CD4-positive, alpha-beta memory T cell (primary cell): ENCODE measurements at regions not wholly inside any gene's neighbourhood (a gene's known extent, or its start where the extent isn't known, plus 50 kb on each side); places are given as distances from the start of the nearest gene placed in this dataset.
"Not testable (repeated sequence)": the region's sequence is repeated elsewhere in the genome, so short reads cannot be mapped to it uniquely, and the experiment has no call there.

Experiments used
- CTCF ChIA-PET: fragments of 350-600 bp; sonication (Branson Sonifier 250); formaldehyde crosslinking; loops from one replicate; lab custom pipeline; 2021; ENCODE audit warnings: inconsistent platforms; ENCODE audit not compliant: partially characterized antibody; lab: Charles Lee
- POLR2A ChIA-PET: fragments of 350-600 bp; sonication (Branson Sonifier 250); formaldehyde crosslinking; loops from one replicate; lab custom pipeline; 2021; ENCODE audit not compliant: partially characterized antibody; lab: Charles Lee
- DNase-seq, 5 donors: peaks; one replicate each; pipeline versions ENCODE4 v3.0.0 to v3.0.0-alpha.2; 2020 to 2022; ENCODE audit warnings: mixed read lengths in 1 of 5
- H3K27ac ChIP-seq: one replicate; pipeline ENCODE4 v1.7.0; 2013; ENCODE audit warnings: low read depth, low read length
- H3K27me3 ChIP-seq: 2 replicates; pipeline ENCODE4 v1.7.0; 2013; ENCODE audit warnings: mild to moderate bottlenecking, low read length, moderate library complexity; ENCODE audit not compliant: insufficient read depth
- H3K36me3 ChIP-seq: 2 replicates; pipeline ENCODE4 v1.7.0; 2013; ENCODE audit warnings: mild to moderate bottlenecking, low read length, moderate library complexity; ENCODE audit not compliant: insufficient read depth
- H3K4me1 ChIP-seq: 2 replicates; pipeline ENCODE4 v1.7.0; 2013; ENCODE audit warnings: mild to moderate bottlenecking, low read length, moderate library complexity; ENCODE audit not compliant: insufficient read depth
- H3K4me3 ChIP-seq, 2 donors: one replicate each; pipeline ENCODE4 v1.7.0; 2013; ENCODE audit warnings: low read length in 2 of 2, mild to moderate bottlenecking in 1 of 2
- H3K9me3 ChIP-seq, 2 donors: one replicate each; pipeline ENCODE4 v1.7.0; 2013; ENCODE audit warnings: low read length in 2 of 2, control low read depth in 1 of 2; ENCODE audit not compliant: control insufficient read depth in 1 of 2
- H3K27ac Mint-ChIP-seq, 7 donors: one replicate each; pipeline ENCODE4 v1.8.0; 2020 to 2021; ENCODE audit warnings: mixed read lengths in 7 of 7, mild to moderate bottlenecking in 6 of 7, inconsistent platforms in 3 of 7, moderate library complexity in 3 of 7
- H3K27me3 Mint-ChIP-seq, 2 donors: one replicate each; pipeline ENCODE4 v1.8.0; 2020 to 2021; ENCODE audit warnings: mixed read lengths in 2 of 2
- H3K36me3 Mint-ChIP-seq, 2 donors: one replicate each; pipeline ENCODE4 v1.8.0; 2020 to 2021; ENCODE audit warnings: mixed read lengths in 2 of 2, inconsistent platforms in 1 of 2, mild to moderate bottlenecking in 1 of 2
- H3K4me1 Mint-ChIP-seq, 4 donors: one replicate each; pipeline ENCODE4 v1.8.0; 2020 to 2021; ENCODE audit warnings: mixed read lengths in 4 of 4, mild to moderate bottlenecking in 1 of 4
- H3K4me3 Mint-ChIP-seq, 8 donors: one replicate each; pipeline ENCODE4 v1.8.0; 2020 to 2021; ENCODE audit warnings: mixed read lengths in 8 of 8, mild to moderate bottlenecking in 7 of 8, moderate library complexity in 6 of 8, inconsistent platforms in 3 of 8
- H3K9me3 Mint-ChIP-seq, 8 donors: one replicate each; pipeline ENCODE4 v1.8.0; 2020 to 2021; ENCODE audit warnings: mixed read lengths in 8 of 8, mild to moderate bottlenecking in 5 of 8, inconsistent platforms in 3 of 8, moderate library complexity in 1 of 8
- intact Hi-C: fragments of 100-400 bp; cut with micrococcal nuclease; formaldehyde crosslinking; loops from one replicate; pipeline ENCODE4 v1.15.1; 2023

DNA sequence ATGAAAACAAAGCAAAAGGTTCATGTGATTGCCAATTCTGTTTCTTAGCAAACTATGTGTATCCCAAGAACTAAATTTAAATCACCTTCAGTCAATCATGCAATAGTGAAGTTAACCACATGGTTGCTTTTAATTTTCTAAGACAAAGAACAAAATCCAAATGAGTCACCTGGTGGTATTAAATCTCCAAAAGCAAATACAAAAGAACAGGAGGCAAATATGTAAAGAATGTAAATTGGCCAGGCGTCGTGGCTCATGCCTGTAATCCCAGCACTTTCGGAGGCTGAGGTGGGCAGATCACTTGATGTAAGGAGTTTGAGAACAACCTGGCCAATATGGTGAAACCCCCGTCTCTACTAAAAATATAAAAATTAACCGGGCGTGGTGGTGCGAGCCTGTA, 54.2 kb upstream of the PIK3R4 start:
- Mint-ChIP-seq H3K27me3 (peaks cover 15 to 20% of the 10 kb centered on the region in 2 donors), H3K9me3 (peaks cover 0 to 5% (median 2%) of the 10 kb centered on the region in 8 donors), H3K36me3 (no peaks in the 10 kb centered on the region), H3K4me3 (no peak overlapping the region), H3K4me1 (no peaks in the 10 kb centered on the region), H3K27ac (no peak overlapping the region)
- ChIA-PET POLR2A (no interaction called here), CTCF (no interaction called here)
- Histone ChIP-seq H3K4me3 (no peak overlapping the region), H3K36me3 (no peaks in the 10 kb centered on the region), H3K27me3 (no peaks in the 10 kb centered on the region), H3K9me3 (no peaks in the 10 kb centered on the region), H3K4me1 (no peaks in the 10 kb centered on the region), H3K27ac (no peak overlapping the region)
- no peak for DNase-seq
- intact Hi-C loops, result no loop called here

DNA sequence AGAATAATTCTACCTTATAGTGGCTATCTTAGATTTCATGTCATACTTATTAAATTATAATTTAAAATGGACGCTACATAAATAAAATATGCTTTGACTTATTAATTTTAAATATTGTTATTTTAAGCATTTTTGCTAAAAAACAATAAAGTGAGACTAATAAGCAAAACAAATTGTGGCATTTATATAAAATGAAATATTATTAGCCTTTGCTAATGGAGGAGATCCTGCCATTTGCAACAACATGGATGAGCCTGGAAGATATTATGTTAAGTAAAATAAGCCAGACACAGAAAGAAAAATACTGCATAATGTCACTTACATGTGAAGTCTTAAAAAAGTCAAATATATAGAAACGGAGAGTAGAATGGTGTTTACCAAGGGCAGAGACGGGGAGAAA, 54.8 kb upstream of the PIK3R4 start:
- H3K27me3 ChIP-seq, result no peaks in the 10 kb centered on the region
- H3K4me1 ChIP-seq, result no peaks in the 10 kb centered on the region
- DNase-seq, result no peak
- H3K9me3 ChIP-seq, result no peaks in the 10 kb centered on the region
- Mint-ChIP-seq H3K4me3 (no peak overlapping the region), H3K9me3 (peaks cover 0 to 5% (median 3%) of the 10 kb centered on the region in 8 donors), H3K36me3 (no peaks in the 10 kb centered on the region), H3K4me1 (no peaks in the 10 kb centered on the region), H3K27ac (no peak overlapping the region), H3K27me3 (peaks cover 16 to 20% of the 10 kb centered on the region in 2 donors)
- intact Hi-C loops, result no loop called here
- H3K36me3 ChIP-seq, result no peaks in the 10 kb centered on the region
- ChIA-PET CTCF (no interaction called here), POLR2A (no interaction called here)
- H3K27ac ChIP-seq, result no peak overlapping the region
- no peak overlapping the region for H3K4me3 ChIP-seq

DNA sequence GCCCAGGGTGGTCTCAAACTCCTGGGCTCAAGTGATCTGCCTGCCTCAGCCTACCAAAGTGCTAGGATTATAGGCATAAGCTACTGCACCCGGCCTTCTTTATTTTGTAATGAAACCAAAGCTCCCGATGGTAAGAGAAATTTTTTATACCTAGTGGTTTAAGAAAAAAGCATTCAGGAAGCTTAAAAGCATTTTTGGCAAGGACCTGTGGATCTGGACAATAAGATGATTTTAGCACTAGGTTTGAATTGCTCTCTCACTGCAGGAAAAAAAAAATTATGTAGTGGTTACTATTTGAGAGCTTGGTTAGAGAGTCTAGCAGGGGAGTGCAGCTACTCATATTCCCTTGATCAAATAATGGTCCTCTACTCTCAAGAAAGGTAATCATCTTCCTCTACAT, 64.9 kb upstream of the PIK3R4 start:
- Histone ChIP-seq H3K4me3 (no peak overlapping the region), H3K4me1 (no peaks in the 10 kb centered on the region), H3K27me3 (no peaks in the 10 kb centered on the region), H3K9me3 (no peaks in the 10 kb centered on the region), H3K36me3 (no peaks in the 10 kb centered on the region), H3K27ac (no peak overlapping the region)
- intact Hi-C loops, result no loop called here
- H3K27ac Mint-ChIP-seq, result no peak overlapping the region
- POLR2A ChIA-PET, result no interaction called here
- no peaks in the 10 kb centered on the region for H3K36me3 Mint-ChIP-seq
- H3K4me3 Mint-ChIP-seq, result no peak overlapping the region
- no peak for DNase-seq
- CTCF ChIA-PET, result no interaction called here
- H3K4me1 Mint-ChIP-seq, result no peaks in the 10 kb centered on the region
- H3K9me3 Mint-ChIP-seq, result peaks cover 0 to 4% (median 0%) of the 10 kb centered on the region in 8 donors
- peaks cover 0 to 4% of the 10 kb centered on the region in 2 donors for H3K27me3 Mint-ChIP-seq

DNA sequence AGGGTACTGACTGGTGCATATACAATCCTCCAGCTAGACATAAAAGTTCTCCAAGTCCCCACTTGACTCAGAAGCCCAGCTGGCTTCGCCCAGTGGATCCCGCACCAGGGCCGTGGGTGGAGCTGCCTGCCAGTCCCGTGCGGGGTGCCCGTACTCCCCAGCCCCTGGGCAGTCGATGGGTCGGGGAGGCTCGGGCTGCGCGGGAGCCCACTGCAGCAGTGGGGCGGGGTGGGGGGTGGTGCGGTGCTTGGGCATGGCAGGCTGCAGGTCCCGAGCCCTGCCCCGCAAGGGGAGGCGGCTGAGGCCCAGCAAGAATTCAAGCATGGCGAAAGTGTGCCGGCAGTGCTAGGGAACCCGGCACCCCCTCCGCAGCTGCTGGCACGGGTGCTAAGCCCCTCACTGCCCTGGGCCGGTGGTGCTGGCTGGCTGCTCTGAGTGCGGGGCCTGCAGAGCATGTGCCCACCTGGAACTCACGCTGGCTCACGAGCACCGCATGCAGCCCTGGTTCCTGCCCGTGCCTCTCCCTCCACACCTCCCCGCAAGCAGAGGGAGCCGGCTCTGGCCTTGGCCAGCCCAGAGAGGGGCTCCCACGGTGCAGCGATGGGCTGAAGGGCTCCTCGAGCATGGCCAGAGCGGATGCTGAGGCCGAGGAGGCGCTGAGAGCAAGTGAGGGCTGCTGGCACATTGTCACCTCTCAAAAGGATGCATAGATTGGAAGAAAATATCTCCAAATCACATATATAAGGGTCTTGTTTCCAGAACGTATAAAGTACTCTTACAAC, 68.3 kb upstream of the PIK3R4 start:
- intact Hi-C loops, result no loop called here
- Mint-ChIP-seq H3K4me3 (no peak overlapping the region), H3K36me3 (no peaks in the 10 kb centered on the region), H3K4me1 (no peaks in the 10 kb centered on the region), H3K27ac (no peak overlapping the region), H3K27me3 (peaks cover 0 to 3% of the 10 kb centered on the region in 2 donors), H3K9me3 (no peaks in the 10 kb centered on the region)
- Histone ChIP-seq H3K27me3 (no peaks in the 10 kb centered on the region), H3K4me3 (no peak overlapping the region), H3K4me1 (no peaks in the 10 kb centered on the region), H3K36me3 (no peaks in the 10 kb centered on the region), H3K27ac (no peak overlapping the region), H3K9me3 (no peaks in the 10 kb centered on the region)
- POLR2A ChIA-PET, result no interaction called here
- DNase-seq, result no peak
- CTCF ChIA-PET, result no interaction called here

DNA sequence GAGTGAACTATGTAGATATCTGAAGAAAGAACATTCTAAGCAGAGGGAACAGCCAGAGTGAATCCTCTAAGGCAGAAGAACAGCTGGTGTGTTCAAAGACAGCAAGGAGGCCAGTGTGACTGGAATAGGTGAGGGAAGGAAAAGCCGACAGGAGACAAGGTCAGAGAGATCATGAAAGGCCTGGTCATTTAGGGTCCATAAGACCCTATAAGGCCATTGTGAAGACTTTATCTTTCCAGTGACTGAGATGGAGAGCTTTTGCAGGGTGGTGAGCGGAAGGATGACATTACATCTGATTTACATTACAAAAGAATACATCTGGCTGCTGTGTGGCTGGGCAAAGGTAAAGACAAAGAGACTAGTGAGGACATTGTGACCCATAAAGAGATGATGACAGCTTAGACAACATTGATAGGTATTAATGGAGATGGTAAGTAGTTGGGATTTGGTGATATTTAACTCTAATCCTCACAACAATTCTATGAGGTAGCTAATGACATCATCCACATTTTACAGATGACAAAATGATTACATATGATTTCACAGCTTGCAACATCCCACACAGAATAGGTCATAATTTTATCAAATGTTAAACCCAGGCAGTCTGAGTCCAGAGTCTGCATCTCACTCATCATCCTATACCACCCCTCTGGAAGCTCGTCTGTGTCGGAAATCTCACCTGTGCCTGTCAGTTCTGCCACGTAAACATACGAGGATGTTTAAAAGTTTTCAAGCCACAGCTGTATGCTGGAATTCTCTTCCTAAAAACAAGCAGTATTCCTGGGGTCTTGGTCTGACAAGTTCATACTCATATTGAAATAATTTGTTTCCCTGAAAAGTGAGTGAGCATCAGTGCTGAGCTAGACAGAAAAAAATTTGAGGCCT, 70.2 kb upstream of the PIK3R4 start:
- H3K4me3 ChIP-seq, result no peak overlapping the region
- H3K36me3 Mint-ChIP-seq, result no peaks in the 10 kb centered on the region
- no peak overlapping the region for H3K4me3 Mint-ChIP-seq
- no peaks in the 10 kb centered on the region for H3K36me3 ChIP-seq
- CTCF ChIA-PET, result no interaction called here
- POLR2A ChIA-PET, result no interaction called here
- peaks cover 0 to 5% of the 10 kb centered on the region in 2 donors for H3K27me3 Mint-ChIP-seq
- H3K27ac Mint-ChIP-seq, result no peak overlapping the region
- no peaks in the 10 kb centered on the region for H3K9me3 ChIP-seq
- intact Hi-C loops, result no loop called here
- H3K9me3 Mint-ChIP-seq, result no peaks in the 10 kb centered on the region
- H3K4me1 Mint-ChIP-seq, result no peaks in the 10 kb centered on the region
- H3K27me3 ChIP-seq, result no peaks in the 10 kb centered on the region
- no peaks in the 10 kb centered on the region for H3K4me1 ChIP-seq
- H3K27ac ChIP-seq, result no peak overlapping the region
- DNase-seq, result no peak

DNA sequence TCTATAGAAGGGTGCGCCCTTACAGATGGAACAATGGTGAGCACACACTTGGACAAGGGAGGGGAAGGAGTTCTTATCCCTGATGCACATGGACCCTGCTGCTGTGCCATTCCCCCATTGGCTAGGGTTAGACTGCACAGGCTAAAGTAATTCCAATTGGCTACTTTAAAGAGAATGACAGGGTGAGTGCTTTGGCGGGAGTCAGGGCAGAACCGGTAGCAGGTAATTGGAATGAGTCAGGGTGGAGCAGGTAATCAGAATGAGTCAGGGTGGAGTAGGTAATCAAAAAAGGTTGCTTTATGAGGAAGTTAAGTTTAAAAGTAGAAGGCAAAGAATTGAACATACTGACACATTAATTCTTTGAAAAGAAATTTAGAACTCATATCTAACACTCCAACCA, 71.4 kb upstream of the PIK3R4 start:
- H3K4me1 ChIP-seq, H3K27ac Mint-ChIP-seq, H3K4me3 ChIP-seq, DNase-seq, CTCF ChIA-PET, H3K4me1 Mint-ChIP-seq, H3K4me3 Mint-ChIP-seq, H3K27ac ChIP-seq, H3K9me3 Mint-ChIP-seq, intact Hi-C loops, H3K27me3 Mint-ChIP-seq, POLR2A ChIA-PET, H3K36me3 ChIP-seq, H3K36me3 Mint-ChIP-seq, H3K9me3 ChIP-seq, H3K27me3 ChIP-seq: not testable (repeated sequence)

DNA sequence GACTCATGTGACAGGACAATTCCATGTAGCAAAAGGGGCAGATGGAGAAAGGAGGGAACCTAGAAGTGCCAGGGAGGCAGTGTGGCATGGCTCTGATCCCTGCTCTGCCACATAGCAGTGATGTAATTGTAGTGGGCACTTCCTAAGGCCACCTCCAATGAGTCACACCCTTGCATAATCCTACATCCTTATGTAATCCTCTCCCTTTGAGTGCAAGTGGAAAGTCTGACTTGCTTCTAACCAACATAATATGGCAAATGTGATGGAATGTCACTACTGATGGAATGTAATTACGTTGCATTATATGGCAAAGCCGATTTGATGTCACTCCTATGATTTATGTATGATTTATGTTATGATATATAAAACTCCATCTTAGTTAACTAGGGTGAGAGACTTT, 72.9 kb upstream of the ATP2C1 start:
- no peaks in the 10 kb centered on the region for H3K4me1 ChIP-seq
- no peak for DNase-seq
- Mint-ChIP-seq H3K36me3 (no peaks in the 10 kb centered on the region), H3K4me3 (no peak overlapping the region), H3K27me3 (peaks cover 0 to 9% of the 10 kb centered on the region in 2 donors), H3K4me1 (no peaks in the 10 kb centered on the region), H3K9me3 (no peaks in the 10 kb centered on the region), H3K27ac (no peak overlapping the region)
- intact Hi-C loops, result no loop called here
- H3K27me3 ChIP-seq, result no peaks in the 10 kb centered on the region
- H3K4me3 ChIP-seq, result no peak overlapping the region
- POLR2A ChIA-PET, result no interaction called here
- CTCF ChIA-PET, result no interaction called here
- H3K9me3 ChIP-seq, result no peaks in the 10 kb centered on the region
- no peak overlapping the region for H3K27ac ChIP-seq
- no peaks in the 10 kb centered on the region for H3K36me3 ChIP-seq
